ENCODE measurements at regions not wholly inside any gene's neighbourhood (a gene's known extent, or its start where the extent isn't known, plus 50 kb on each side); places are given as distances from the start of the nearest gene placed in this dataset.

DNA sequence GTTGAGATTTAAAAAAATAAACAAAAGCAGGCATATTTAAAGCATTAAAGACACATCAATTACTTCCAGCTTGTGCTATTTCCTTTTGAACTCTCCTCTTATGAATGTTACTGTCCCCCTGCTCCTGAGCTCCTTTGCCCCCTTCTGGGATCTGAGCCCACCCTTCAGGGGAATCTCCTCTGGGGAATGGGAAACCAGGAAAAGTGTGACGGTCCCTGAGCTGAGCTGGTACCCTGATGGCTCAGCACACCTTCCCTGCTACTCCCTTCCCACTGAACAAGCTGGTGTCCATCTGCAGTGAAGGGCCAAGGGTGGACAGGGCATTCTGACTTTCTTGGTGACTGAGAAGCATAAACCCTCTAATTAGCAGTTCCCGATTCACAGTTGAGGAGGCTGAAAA, 356.3 kb downstream of the PTEN start:
- TF ChIP-seq, protein P1, sequence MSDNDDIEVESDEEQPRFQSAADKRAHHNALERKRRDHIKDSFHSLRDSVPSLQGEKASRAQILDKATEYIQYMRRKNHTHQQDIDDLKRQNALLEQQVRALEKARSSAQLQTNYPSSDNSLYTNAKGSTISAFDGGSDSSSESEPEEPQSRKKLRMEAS (IDR thresholded peaks at IDR 0.05): no peak
- TF ChIP-seq, protein P2, sequence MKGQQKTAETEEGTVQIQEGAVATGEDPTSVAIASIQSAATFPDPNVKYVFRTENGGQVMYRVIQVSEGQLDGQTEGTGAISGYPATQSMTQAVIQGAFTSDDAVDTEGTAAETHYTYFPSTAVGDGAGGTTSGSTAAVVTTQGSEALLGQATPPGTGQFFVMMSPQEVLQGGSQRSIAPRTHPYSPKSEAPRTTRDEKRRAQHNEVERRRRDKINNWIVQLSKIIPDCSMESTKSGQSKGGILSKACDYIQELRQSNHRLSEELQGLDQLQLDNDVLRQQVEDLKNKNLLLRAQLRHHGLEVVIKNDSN (IDR thresholded peaks at IDR 0.05): no peak
- TF ChIP-seq TEAD4 (IDR thresholded peaks at IDR 0.05): no peak
- TF ChIP-seq TAF1 (IDR thresholded peaks at IDR 0.05; ENCODE audit: low read depth): no peak
- no peak for TF ChIP-seq CREB1 (IDR thresholded peaks at IDR 0.05; ENCODE audit: low read depth)
- TF ChIP-seq, protein P3, sequence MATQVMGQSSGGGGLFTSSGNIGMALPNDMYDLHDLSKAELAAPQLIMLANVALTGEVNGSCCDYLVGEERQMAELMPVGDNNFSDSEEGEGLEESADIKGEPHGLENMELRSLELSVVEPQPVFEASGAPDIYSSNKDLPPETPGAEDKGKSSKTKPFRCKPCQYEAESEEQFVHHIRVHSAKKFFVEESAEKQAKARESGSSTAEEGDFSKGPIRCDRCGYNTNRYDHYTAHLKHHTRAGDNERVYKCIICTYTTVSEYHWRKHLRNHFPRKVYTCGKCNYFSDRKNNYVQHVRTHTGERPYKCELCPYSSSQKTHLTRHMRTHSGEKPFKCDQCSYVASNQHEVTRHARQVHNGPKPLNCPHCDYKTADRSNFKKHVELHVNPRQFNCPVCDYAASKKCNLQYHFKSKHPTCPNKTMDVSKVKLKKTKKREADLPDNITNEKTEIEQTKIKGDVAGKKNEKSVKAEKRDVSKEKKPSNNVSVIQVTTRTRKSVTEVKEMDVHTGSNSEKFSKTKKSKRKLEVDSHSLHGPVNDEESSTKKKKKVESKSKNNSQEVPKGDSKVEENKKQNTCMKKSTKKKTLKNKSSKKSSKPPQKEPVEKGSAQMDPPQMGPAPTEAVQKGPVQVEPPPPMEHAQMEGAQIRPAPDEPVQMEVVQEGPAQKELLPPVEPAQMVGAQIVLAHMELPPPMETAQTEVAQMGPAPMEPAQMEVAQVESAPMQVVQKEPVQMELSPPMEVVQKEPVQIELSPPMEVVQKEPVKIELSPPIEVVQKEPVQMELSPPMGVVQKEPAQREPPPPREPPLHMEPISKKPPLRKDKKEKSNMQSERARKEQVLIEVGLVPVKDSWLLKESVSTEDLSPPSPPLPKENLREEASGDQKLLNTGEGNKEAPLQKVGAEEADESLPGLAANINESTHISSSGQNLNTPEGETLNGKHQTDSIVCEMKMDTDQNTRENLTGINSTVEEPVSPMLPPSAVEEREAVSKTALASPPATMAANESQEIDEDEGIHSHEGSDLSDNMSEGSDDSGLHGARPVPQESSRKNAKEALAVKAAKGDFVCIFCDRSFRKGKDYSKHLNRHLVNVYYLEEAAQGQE (IDR thresholded peaks at IDR 0.05; ENCODE audit: low read depth): no peak
- no peak for TF ChIP-seq ZBTB7A (IDR thresholded peaks at IDR 0.05; ENCODE audit: low read depth)
- TF ChIP-seq EP300 (IDR thresholded peaks at IDR 0.05; ENCODE audit: borderline replicate concordance): no peak

DNA sequence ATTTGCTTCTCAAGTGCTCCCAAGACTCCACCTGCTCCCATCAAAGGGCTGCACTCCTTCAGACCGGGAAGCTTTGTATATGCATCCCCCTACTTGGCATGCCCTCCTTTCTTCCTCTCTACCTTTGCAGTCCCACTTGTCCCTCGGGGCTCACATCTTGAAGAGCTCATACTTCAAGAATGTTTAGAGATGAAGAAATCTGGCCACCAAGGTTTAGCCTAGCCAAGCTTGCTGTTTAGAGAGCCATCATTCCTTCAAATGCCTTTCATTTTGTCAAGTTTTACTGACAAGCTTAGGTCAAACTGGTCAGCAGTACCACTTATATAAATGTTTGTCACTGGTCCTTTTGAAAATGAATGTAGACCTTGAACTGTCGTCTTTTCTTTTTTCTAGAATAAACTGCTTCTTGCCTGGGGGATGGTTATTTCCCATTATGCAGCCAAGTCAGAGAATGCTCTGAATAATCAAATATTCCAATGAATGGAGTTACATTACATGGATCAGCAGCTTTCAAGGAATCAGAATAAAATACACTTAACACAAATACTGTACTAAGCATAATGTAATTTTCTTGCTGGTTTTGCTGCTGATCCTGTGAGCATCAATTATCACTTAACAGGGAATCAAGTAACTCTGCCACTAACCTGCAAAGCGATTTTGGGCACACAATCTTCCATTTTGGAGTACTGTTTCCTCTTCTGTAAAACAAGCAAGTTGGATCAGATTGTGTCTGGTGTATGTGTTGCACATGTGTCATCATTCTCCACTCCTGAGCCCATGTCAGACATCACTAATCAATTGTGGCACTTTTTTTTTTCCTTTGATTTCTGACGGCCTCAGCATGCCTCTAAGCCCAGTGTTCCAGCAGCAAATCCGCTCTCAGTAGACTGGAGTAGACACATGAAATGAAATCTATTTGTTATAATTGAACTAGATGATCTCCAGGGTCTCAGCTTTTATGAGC, 357.9 kb downstream of the PTEN start:
- TF ChIP-seq EP300 (IDR thresholded peaks at IDR 0.05; ENCODE audit: borderline replicate concordance) (no peak), EGR1 (IDR thresholded peaks at IDR 0.05) (no peak), YY1 (IDR thresholded peaks at IDR 0.05; ENCODE audit: low read depth) (no peak), NFIC (IDR thresholded peaks at IDR 0.05) (no peak), CREB1 (IDR thresholded peaks at IDR 0.05; ENCODE audit: low read depth) (no peak), FOXM1 (IDR thresholded peaks at IDR 0.05; ENCODE audit: borderline replicate concordance, low read depth) (no peak), TAF1 (IDR thresholded peaks at IDR 0.05; ENCODE audit: low read depth) (no peak), RAD21 (IDR thresholded peaks at IDR 0.05; ENCODE audit: low read depth) (no peak), ZBTB7A (IDR thresholded peaks at IDR 0.05; ENCODE audit: low read depth) (no peak), CEBPB (IDR thresholded peaks at IDR 0.05) (no peak), TEAD4 (IDR thresholded peaks at IDR 0.05) (no peak), TCF12 (IDR thresholded peaks at IDR 0.05; ENCODE audit: low read depth) (no peak)
- TF ChIP-seq, protein P2 (IDR thresholded peaks at IDR 0.05): no peak
- TF ChIP-seq, protein P3 (IDR thresholded peaks at IDR 0.05; ENCODE audit: low read depth): no peak

DNA sequence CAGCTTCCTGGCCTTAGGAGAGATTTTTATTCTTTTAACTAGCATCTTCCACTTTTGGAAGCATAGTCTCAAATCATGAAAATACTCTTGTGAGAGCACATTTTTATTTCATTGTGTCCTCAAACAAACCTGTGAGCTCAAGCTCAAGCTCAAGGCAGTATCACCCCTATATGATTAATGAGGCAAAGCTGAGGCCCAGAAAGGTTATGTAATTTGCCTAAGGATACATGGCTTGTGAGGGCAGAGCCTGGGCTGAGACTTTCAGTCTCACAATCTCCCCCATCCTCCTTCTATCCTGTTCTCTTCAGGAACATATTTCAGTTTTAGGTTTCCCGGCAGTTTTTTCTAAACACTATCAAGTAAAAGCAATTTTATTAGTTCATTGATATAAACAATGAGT, 359.5 kb downstream of the PTEN start:
- TF ChIP-seq EGR1 (IDR thresholded peaks at IDR 0.05): no peak
- no peak for TF ChIP-seq TEAD4 (IDR thresholded peaks at IDR 0.05)
- TF ChIP-seq RAD21 (IDR thresholded peaks at IDR 0.05; ENCODE audit: low read depth): no peak
- no peak for TF ChIP-seq TCF12 (IDR thresholded peaks at IDR 0.05; ENCODE audit: low read depth)
- no peak for TF ChIP-seq TAF1 (IDR thresholded peaks at IDR 0.05; ENCODE audit: low read depth)

Measured in Ishikawa (cell line).